ENCODE measurements at regions not wholly inside any gene's neighbourhood (a gene's known extent, or its start where the extent isn't known, plus 50 kb on each side); places are given as distances from the start of the nearest gene placed in this dataset.

GRCh38 chr2:217070611-217071010, 210.7 kb upstream of the TNP1 start:
- DNase-seq, result no peak

GRCh38 chr2:217070043-217070430, 210.2 kb upstream of the TNP1 start:
- no peak for DNase-seq

GRCh38 chr2:217069263-217070042, 209.6 kb upstream of the TNP1 start:
- no peak for DNase-seq

- DNase-seq, result no peak
These were observed 208.9 kb upstream of the TNP1 start for GRCh38 chr2:217068677-217069250.

- no peak for DNase-seq
These were observed 207.9 kb upstream of the TNP1 start for GRCh38 chr2:217067787-217068186.

GRCh38 chr2:217066510-217067270, 206.8 kb upstream of the TNP1 start:
- no peak for DNase-seq

GRCh38 chr2:217065695-217066405, 206.0 kb upstream of the TNP1 start:
- DNase-seq, result no peak

GRCh38 chr2:217065012-217065290, 205.1 kb upstream of the TNP1 start:
- DNase-seq, result no peak

GRCh38 chr2:217064234-217065011, 204.6 kb upstream of the TNP1 start:
- DNase-seq, result no peak

GRCh38 chr2:217063238-217063755, 203.4 kb upstream of the TNP1 start:
- DNase-seq, result no peak

GRCh38 chr2:217062768-217063167, 202.9 kb upstream of the TNP1 start:
- DNase-seq, result no peak

GRCh38 chr2:217061916-217062505, 202.1 kb upstream of the TNP1 start:
- DNase-seq, result no peak

GRCh38 chr2:217060951-217061547, 201.2 kb upstream of the TNP1 start:
- no peak for DNase-seq

- no peak for DNase-seq
These were observed 200.7 kb upstream of the TNP1 start for GRCh38 chr2:217060516-217060915.

GRCh38 chr2:217058791-217059755, 199.2 kb upstream of the TNP1 start:
- no peak for DNase-seq

- DNase-seq, result no peak
These were observed 197.9 kb upstream of the TNP1 start for GRCh38 chr2:217057773-217058172.

GRCh38 chr2:217055624-217056023, 195.8 kb upstream of the TNP1 start:
- DNase-seq, result no peak

- DNase-seq, result peak in 1 of 2 experiments; percentile 43
These were observed 194.9 kb upstream of the TNP1 start for GRCh38 chr2:217054791-217055190.

GRCh38 chr2:217052856-217053577, 193.2 kb upstream of the TNP1 start:
- no peak for DNase-seq

GRCh38 chr2:217051416-217051815, 191.6 kb upstream of the TNP1 start:
- no peak for DNase-seq

Measured in NCI-H2081 (cell line).